A673 (cell line): ENCODE measurements at regions not wholly inside any gene's neighbourhood (a gene's known extent, or its start where the extent isn't known, plus 50 kb on each side); places are given as distances from the start of the nearest gene placed in this dataset.

Experiments used
- BruUV-seq: library from RNA; stranded (reverse); fragments of 400-500 nt; replicated peaks from 2 replicates; lab custom pipeline; 2021; lab: Mats Ljungman, UMichigan
- CTCF ChIA-PET: fragments of 300-600 bp; sonication (Branson Sonifier 250); formaldehyde crosslinking; loops from one replicate; lab custom pipeline; 2022; ENCODE audit warnings: antibody characterized with exemption; lab: Charles Lee
- POLR2A ChIA-PET: fragments of 300-600 bp; sonication (Branson Sonifier 250); formaldehyde crosslinking; loops from one replicate; lab custom pipeline; 2022; ENCODE audit warnings: antibody characterized with exemption; ENCODE audit not compliant: low non-redundant PET; lab: Charles Lee
- DNase-seq: peaks from one replicate; pipeline ENCODE4 v3.0.0-alpha.2; 2015; ENCODE audit warnings: low spot score
- H3K27ac ChIP-seq: fragments of 200-600 bp; sonication (generic); 2 replicates; pipeline ENCODE4 v1.5.1; 2016; ENCODE audit warnings: mixed run types, low read depth, mild to moderate bottlenecking, mixed read lengths, antibody characterized with exemption, low read length; ENCODE audit not compliant: poor library complexity, severe bottlenecking
- H3K27me3 ChIP-seq: fragments of 200-600 bp; sonication (generic); replicated peaks from 2 replicates; pipeline ENCODE4 v1.6.1; 2017; ENCODE audit warnings: mixed run types, low read depth, mild to moderate bottlenecking, mixed read lengths, antibody characterized with exemption, low read length; ENCODE audit not compliant: insufficient read depth, poor library complexity
- H3K36me3 ChIP-seq: fragments of 200-600 bp; sonication (generic); 2 replicates; pipeline ENCODE4 v1.6.1; 2016; ENCODE audit warnings: mixed run types, mild to moderate bottlenecking, mixed read lengths, antibody characterized with exemption, low read length; ENCODE audit not compliant: insufficient read depth, poor library complexity, severe bottlenecking
- H3K4me1 ChIP-seq: fragments of 200-600 bp; sonication (generic); 2 replicates; pipeline ENCODE4 v1.6.1; 2017; ENCODE audit warnings: mixed run types, mild to moderate bottlenecking, mixed read lengths, antibody characterized with exemption, low read length; ENCODE audit not compliant: insufficient read depth, poor library complexity, severe bottlenecking
- H3K4me3 ChIP-seq: fragments of 200-600 bp; sonication (generic); 2 replicates; pipeline ENCODE4 v1.5.1; 2016; ENCODE audit warnings: low read depth, mixed run types, mild to moderate bottlenecking, mixed read lengths, low read length; ENCODE audit not compliant: poor library complexity, severe bottlenecking
- H3K9me3 ChIP-seq: fragments of 200-600 bp; sonication (generic); 2 replicates; pipeline ENCODE4 v1.6.1; 2016; ENCODE audit warnings: mixed run types, low read depth, mild to moderate bottlenecking, mixed read lengths, antibody characterized with exemption, low read length; ENCODE audit not compliant: poor library complexity, severe bottlenecking
- EZH2 ChIP-seq: fragments of 200-600 bp; sonication (generic); IDR thresholded peaks from 2 replicates; pipeline ENCODE4 v1.6.1; 2017; ENCODE audit warnings: borderline replicate concordance, low read depth, mild to moderate bottlenecking, mixed read lengths, antibody characterized with exemption, low read length; ENCODE audit not compliant: poor library complexity, severe bottlenecking
- intact Hi-C: fragments of 100-400 bp; cut with micrococcal nuclease; formaldehyde crosslinking; loops from one replicate; pipeline ENCODE4 v1.10.0; 2022; ENCODE audit not compliant: unreplicated experiment
- TF ChIP-seq, protein P1 (sequence below): fragments of 300-800, 200-600 bp; sonication (generic); conservative IDR thresholded peaks from 2 replicates; pipeline ENCODE4 v1.5.1; 2017; ENCODE audit warnings: low read depth, mild to moderate bottlenecking, antibody characterized with exemption, low read length, moderate library complexity, mixed read lengths

GRCh38 chr11:29318134-29318845, 698.5 kb downstream of the KCNA4 start:
- DNase-seq = no peak
- no TSS peak for BruUV-seq
- Histone ChIP-seq H3K9me3 (no peaks in the 10 kb centered on the region), H3K36me3 (no peaks in the 10 kb centered on the region), H3K27me3 (no peaks in the 10 kb centered on the region), H3K27ac (no peak overlapping the region), H3K4me3 (no peak overlapping the region), H3K4me1 (no peaks in the 10 kb centered on the region)
- CTCF ChIA-PET = no interaction called here
- POLR2A ChIA-PET = no interaction called here
- TF ChIP-seq EZH2 = no peak
- TF ChIP-seq, protein P1, sequence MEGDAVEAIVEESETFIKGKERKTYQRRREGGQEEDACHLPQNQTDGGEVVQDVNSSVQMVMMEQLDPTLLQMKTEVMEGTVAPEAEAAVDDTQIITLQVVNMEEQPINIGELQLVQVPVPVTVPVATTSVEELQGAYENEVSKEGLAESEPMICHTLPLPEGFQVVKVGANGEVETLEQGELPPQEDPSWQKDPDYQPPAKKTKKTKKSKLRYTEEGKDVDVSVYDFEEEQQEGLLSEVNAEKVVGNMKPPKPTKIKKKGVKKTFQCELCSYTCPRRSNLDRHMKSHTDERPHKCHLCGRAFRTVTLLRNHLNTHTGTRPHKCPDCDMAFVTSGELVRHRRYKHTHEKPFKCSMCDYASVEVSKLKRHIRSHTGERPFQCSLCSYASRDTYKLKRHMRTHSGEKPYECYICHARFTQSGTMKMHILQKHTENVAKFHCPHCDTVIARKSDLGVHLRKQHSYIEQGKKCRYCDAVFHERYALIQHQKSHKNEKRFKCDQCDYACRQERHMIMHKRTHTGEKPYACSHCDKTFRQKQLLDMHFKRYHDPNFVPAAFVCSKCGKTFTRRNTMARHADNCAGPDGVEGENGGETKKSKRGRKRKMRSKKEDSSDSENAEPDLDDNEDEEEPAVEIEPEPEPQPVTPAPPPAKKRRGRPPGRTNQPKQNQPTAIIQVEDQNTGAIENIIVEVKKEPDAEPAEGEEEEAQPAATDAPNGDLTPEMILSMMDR = no peak
- intact Hi-C loops = no loop called here

DNA sequence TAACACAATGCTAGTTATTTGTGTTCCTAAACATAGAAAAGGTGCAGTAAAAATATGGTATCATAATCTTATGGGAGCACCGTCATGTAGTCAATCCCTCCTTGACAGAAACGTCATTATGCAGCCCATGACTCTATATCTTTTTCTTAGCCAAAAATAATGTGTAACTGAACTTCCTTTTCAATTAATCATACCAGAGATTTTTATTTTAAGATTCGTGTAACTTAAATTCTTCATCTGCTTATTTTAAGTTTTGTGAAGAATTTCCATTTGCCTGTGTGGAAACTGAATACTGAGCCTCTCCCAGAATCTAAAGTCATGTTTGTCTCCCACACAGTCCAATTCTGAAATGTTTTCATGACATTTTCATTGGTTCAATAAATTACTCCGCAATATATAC, 699.1 kb downstream of the KCNA4 start:
- ChIA-PET CTCF (no interaction called here), POLR2A (no interaction called here)
- TF ChIP-seq EZH2 = no peak
- TF ChIP-seq, protein P1 = no peak
- H3K27me3 ChIP-seq = no peaks in the 10 kb centered on the region
- no peak overlapping the region for H3K4me3 ChIP-seq
- no peaks in the 10 kb centered on the region for H3K9me3 ChIP-seq
- H3K4me1 ChIP-seq = no peaks in the 10 kb centered on the region
- DNase-seq = no peak
- no TSS peak for BruUV-seq
- H3K36me3 ChIP-seq = no peaks in the 10 kb centered on the region
- intact Hi-C loops = no loop called here
- no peak overlapping the region for H3K27ac ChIP-seq

DNA sequence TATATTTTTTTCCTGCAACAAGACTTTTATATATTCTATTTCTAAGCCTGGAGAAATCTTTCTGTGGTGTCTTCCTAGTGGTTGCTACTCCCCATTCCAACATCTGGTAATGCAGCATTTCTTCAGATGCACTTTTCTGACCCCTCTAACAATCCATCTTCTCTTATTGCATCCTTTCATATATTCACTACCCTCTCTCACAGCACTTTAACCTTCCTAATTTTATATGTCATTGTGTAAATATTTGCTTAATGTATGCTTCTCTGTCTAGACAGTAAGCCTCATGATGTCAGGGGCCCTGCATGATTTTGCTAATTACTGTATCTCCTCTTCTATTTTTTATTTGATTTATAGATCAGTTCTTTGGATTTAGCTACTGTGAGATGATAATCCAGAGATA, 701.6 kb downstream of the KCNA4 start:
- DNase-seq = no peak
- H3K27me3 ChIP-seq = no peaks in the 10 kb centered on the region
- H3K9me3 ChIP-seq = no peaks in the 10 kb centered on the region
- no peak overlapping the region for H3K27ac ChIP-seq
- H3K4me3 ChIP-seq = no peak overlapping the region
- CTCF ChIA-PET = no interaction called here
- POLR2A ChIA-PET = no interaction called here
- no peaks in the 10 kb centered on the region for H3K36me3 ChIP-seq
- no peaks in the 10 kb centered on the region for H3K4me1 ChIP-seq
- no TSS peak for BruUV-seq
- TF ChIP-seq EZH2 = no peak
- TF ChIP-seq, protein P1 = no peak
- intact Hi-C loops = no loop called here
